CD4-positive, alpha-beta T cell treated with Interleukin-4 for 1 hour (primary cell): ENCODE measurements at regions not wholly inside any gene's neighbourhood (a gene's known extent, or its start where the extent isn't known, plus 50 kb on each side); places are given as distances from the start of the nearest gene placed in this dataset.

Experiments
- DNase-seq, 2 donors: peaks; one replicate each; pipeline ENCODE4 v3.0.0-alpha.2; 2020 to 2022

- DNase-seq: no peak
Observed at GRCh38 chr6:140108167-140108566, 733.7 kb upstream of the CITED2 start.

- no peak for DNase-seq
Observed at GRCh38 chr6:140107216-140107615, 732.8 kb upstream of the CITED2 start.

- no peak for DNase-seq
Observed at GRCh38 chr6:140105857-140106256, 731.4 kb upstream of the CITED2 start.

- no peak for DNase-seq
Observed at GRCh38 chr6:140105241-140105640, 730.8 kb upstream of the CITED2 start.

GRCh38 chr6:140101818-140102217, 727.4 kb upstream of the CITED2 start:
- DNase-seq: no peak

GRCh38 chr6:140101367-140101766, 726.9 kb upstream of the CITED2 start:
- no peak for DNase-seq

GRCh38 chr6:140095532-140095931, 721.1 kb upstream of the CITED2 start:
- no peak for DNase-seq

- no peak for DNase-seq
Observed at GRCh38 chr6:140091895-140092294, 717.4 kb upstream of the CITED2 start.

- no peak for DNase-seq
Observed at GRCh38 chr6:140090871-140091270, 716.4 kb upstream of the CITED2 start.

GRCh38 chr6:140083375-140083774, 708.9 kb upstream of the CITED2 start:
- DNase-seq: no peak

- no peak for DNase-seq
Observed at GRCh38 chr6:140082867-140083297, 708.4 kb upstream of the CITED2 start.

GRCh38 chr6:140079328-140079727, 704.9 kb upstream of the CITED2 start:
- no peak for DNase-seq

- no peak for DNase-seq
Observed at GRCh38 chr6:140078561-140079125, 704.2 kb upstream of the CITED2 start.

- no peak for DNase-seq
Observed at GRCh38 chr6:140077827-140078560, 703.5 kb upstream of the CITED2 start.

GRCh38 chr6:140076105-140076504, 701.7 kb upstream of the CITED2 start:
- no peak for DNase-seq

GRCh38 chr6:140073456-140073855, 699.0 kb upstream of the CITED2 start:
- DNase-seq: no peak

GRCh38 chr6:140071601-140072062, 697.2 kb upstream of the CITED2 start:
- no peak for DNase-seq

GRCh38 chr6:140070846-140071473, 696.5 kb upstream of the CITED2 start:
- no peak for DNase-seq

- no peak for DNase-seq
Observed at GRCh38 chr6:140069576-140069975, 695.1 kb upstream of the CITED2 start.

- no peak for DNase-seq
Observed at GRCh38 chr6:140068801-140069200, 694.4 kb upstream of the CITED2 start.

GRCh38 chr6:140064366-140064765, 689.9 kb upstream of the CITED2 start:
- no peak for DNase-seq

- no peak for DNase-seq
Observed at GRCh38 chr6:140063021-140063399, 688.6 kb upstream of the CITED2 start.

- DNase-seq: no peak
Observed at GRCh38 chr6:140062043-140063020, 687.9 kb upstream of the CITED2 start.
